ENCODE measurements at regions not wholly inside any gene's neighbourhood (a gene's known extent, or its start where the extent isn't known, plus 50 kb on each side); places are given as distances from the start of the nearest gene placed in this dataset.

GRCh38 chr2:118223992-118224894 lies 136.0 kb downstream of the INSIG2 start:
- DNase-seq (ENCODE audit: insufficient read length, low spot score) (peak; percentile 66), FAIRE-seq (no peak)

GRCh38 chr2:118223511-118223991 lies 135.3 kb downstream of the INSIG2 start:
- no peak for DNase-seq (ENCODE audit: insufficient read length, low spot score)
- peak; percentile 84 for FAIRE-seq

- DNase-seq (ENCODE audit: insufficient read length, low spot score) (no peak), FAIRE-seq (peak; percentile 35)
Measured at GRCh38 chr2:118222672-118223421, 134.6 kb downstream of the INSIG2 start.

- DNase-seq (ENCODE audit: insufficient read length, low spot score) (no peak), FAIRE-seq (peak; percentile 68)
Measured at GRCh38 chr2:118222273-118222594, 134.0 kb downstream of the INSIG2 start.

GRCh38 chr2:118221536-118222272 lies 133.4 kb downstream of the INSIG2 start:
- DNase-seq (ENCODE audit: insufficient read length, low spot score) (peak; percentile 50), FAIRE-seq (peak; percentile 88)

- DNase-seq (ENCODE audit: insufficient read length, low spot score) = no peak
- no peak for FAIRE-seq
Measured at GRCh38 chr2:118219611-118220010, 131.3 kb downstream of the INSIG2 start.

GRCh38 chr2:118216224-118216623 lies 128.0 kb downstream of the INSIG2 start:
- no peak for FAIRE-seq
- no peak for DNase-seq (ENCODE audit: insufficient read length, low spot score)

GRCh38 chr2:118209727-118210126 lies 121.5 kb downstream of the INSIG2 start:
- DNase-seq (ENCODE audit: insufficient read length, low spot score) = no peak
- no peak for FAIRE-seq

GRCh38 chr2:118207889-118208288 lies 119.6 kb downstream of the INSIG2 start:
- FAIRE-seq (no peak), DNase-seq (ENCODE audit: insufficient read length, low spot score) (no peak)

- FAIRE-seq = peak; percentile 95
- DNase-seq (ENCODE audit: insufficient read length, low spot score) = peak; percentile 35
Measured at GRCh38 chr2:118202707-118203303, 114.5 kb downstream of the INSIG2 start.

- FAIRE-seq (no peak), DNase-seq (ENCODE audit: insufficient read length, low spot score) (no peak)
Measured at GRCh38 chr2:118198268-118198667, 110.0 kb downstream of the INSIG2 start.

- DNase-seq (ENCODE audit: insufficient read length, low spot score) (no peak), FAIRE-seq (peak; percentile 56)
Measured at GRCh38 chr2:118197011-118197675, 108.9 kb downstream of the INSIG2 start.

- DNase-seq (ENCODE audit: insufficient read length, low spot score) = no peak
- FAIRE-seq = no peak
Measured at GRCh38 chr2:118190474-118190873, 102.2 kb downstream of the INSIG2 start.

GRCh38 chr2:118186858-118187254 lies 98.6 kb downstream of the INSIG2 start:
- no peak for FAIRE-seq
- no peak for DNase-seq (ENCODE audit: insufficient read length, low spot score)

GRCh38 chr2:118186110-118186857 lies 98.0 kb downstream of the INSIG2 start:
- DNase-seq (ENCODE audit: insufficient read length, low spot score) (peak; percentile 87), FAIRE-seq (peak; percentile 93)

GRCh38 chr2:118185210-118186109 lies 97.2 kb downstream of the INSIG2 start:
- DNase-seq (ENCODE audit: insufficient read length, low spot score) (peak; percentile 47), FAIRE-seq (peak; percentile 66)

GRCh38 chr2:118183381-118183780 lies 95.1 kb downstream of the INSIG2 start:
- no peak for DNase-seq (ENCODE audit: insufficient read length, low spot score)
- no peak for FAIRE-seq

- FAIRE-seq = no peak
Measured at GRCh38 chr2:118179445-118179844, 91.2 kb downstream of the INSIG2 start.

More at GRCh38 chr2:118179445-118179844, 91.2 kb downstream of the INSIG2 start:
- no peak for DNase-seq (ENCODE audit: insufficient read length, low spot score)

Data from GM19239 (cell line).